Mesendoderm (in vitro differentiated cells): ENCODE measurements at regions not wholly inside any gene's neighbourhood (a gene's known extent, or its start where the extent isn't known, plus 50 kb on each side); places are given as distances from the start of the nearest gene placed in this dataset.
"Not testable (repeated sequence)": the region's sequence is repeated elsewhere in the genome, so short reads cannot be mapped to it uniquely, and the experiment has no call there.

Experiments used
- DNase-seq: peaks from one replicate; pipeline ENCODE4 v3.0.0; 2013
- H2AK5ac ChIP-seq: 2 replicates; pipeline ENCODE4 v1.6.1; 2013; ENCODE audit warnings: low read length, inconsistent platforms
- H2BK120ac ChIP-seq: 2 replicates; pipeline ENCODE4 v1.6.1; 2013; ENCODE audit warnings: low read depth, mild to moderate bottlenecking, low read length, moderate library complexity, mixed read lengths
- H2BK15ac ChIP-seq: replicated peaks from 2 replicates; pipeline ENCODE4 v1.6.1; 2013; ENCODE audit warnings: low read depth, mild to moderate bottlenecking, moderate library complexity
- H2BK5ac ChIP-seq: 2 replicates; pipeline ENCODE4 v1.6.1; 2013; ENCODE audit warnings: low read length, inconsistent platforms
- H3K18ac ChIP-seq: 2 replicates; pipeline ENCODE4 v1.6.1; 2013; ENCODE audit warnings: mild to moderate bottlenecking, low read length, mixed read lengths
- H3K23ac ChIP-seq: one replicate; pipeline ENCODE4 v1.6.1; 2013; ENCODE audit warnings: low read length
- H3K27ac ChIP-seq: 2 replicates; pipeline ENCODE4 v1.5.1; 2013; ENCODE audit warnings: low read depth, mild to moderate bottlenecking, inconsistent platforms, low read length, moderate library complexity
- H3K27me3 ChIP-seq: 2 replicates; pipeline ENCODE4 v1.6.1; 2013; ENCODE audit warnings: low read length, control low read depth, mild to moderate bottlenecking, inconsistent platforms; ENCODE audit not compliant: insufficient read depth, poor library complexity
- H3K36me3 ChIP-seq: 2 replicates; pipeline ENCODE4 v1.6.1; 2013; ENCODE audit warnings: low read length, inconsistent platforms; ENCODE audit not compliant: control insufficient read depth, insufficient read depth
- H3K4ac ChIP-seq: one replicate; pipeline ENCODE4 v1.6.1; 2013; ENCODE audit warnings: low read depth, mild to moderate bottlenecking, low read length, moderate library complexity
- H3K4me1 ChIP-seq: 2 replicates; pipeline ENCODE4 v1.6.1; 2013; ENCODE audit warnings: low read depth, low read length, inconsistent platforms; ENCODE audit not compliant: control insufficient read depth
- H3K4me2 ChIP-seq: 2 replicates; pipeline ENCODE4 v1.6.1; 2013; ENCODE audit warnings: low read length
- H3K4me3 ChIP-seq: 2 replicates; pipeline ENCODE4 v1.5.1; 2013; ENCODE audit warnings: mild to moderate bottlenecking, low read length
- H3K56ac ChIP-seq: one replicate; pipeline ENCODE4 v1.6.1; 2013; ENCODE audit warnings: low read length
- H3K79me1 ChIP-seq: 2 replicates; pipeline ENCODE4 v1.6.1; 2013; ENCODE audit warnings: low read length, inconsistent platforms
- H3K79me2 ChIP-seq: 2 replicates; pipeline ENCODE4 v1.6.1; 2013; ENCODE audit warnings: mild to moderate bottlenecking, low read length; ENCODE audit not compliant: control insufficient read depth, insufficient read depth
- H3K9ac ChIP-seq: 2 replicates; pipeline ENCODE4 v1.6.1; 2013; ENCODE audit warnings: low read length, inconsistent platforms
- H4K5ac ChIP-seq: one replicate; pipeline ENCODE4 v1.6.1; 2013; ENCODE audit warnings: low read length
- H4K8ac ChIP-seq: one replicate; pipeline ENCODE4 v1.6.1; 2013; ENCODE audit warnings: low read depth, mild to moderate bottlenecking, control low read depth, low read length, moderate library complexity
- WGBS: extraction: QIAGEN DNeasy Blood & Tissue Kit; methylation state at CpG from one replicate; pipeline ENCODE4 v1.1.7; 2013; ENCODE audit warnings: low lambda C conversion rate, missing lambda C conversion rate; ENCODE audit not compliant: insufficient coverage; ENCODE audit errors: extremely low coverage; 5-methylcytosine and 5-hydroxymethylcytosine counted together

DNA sequence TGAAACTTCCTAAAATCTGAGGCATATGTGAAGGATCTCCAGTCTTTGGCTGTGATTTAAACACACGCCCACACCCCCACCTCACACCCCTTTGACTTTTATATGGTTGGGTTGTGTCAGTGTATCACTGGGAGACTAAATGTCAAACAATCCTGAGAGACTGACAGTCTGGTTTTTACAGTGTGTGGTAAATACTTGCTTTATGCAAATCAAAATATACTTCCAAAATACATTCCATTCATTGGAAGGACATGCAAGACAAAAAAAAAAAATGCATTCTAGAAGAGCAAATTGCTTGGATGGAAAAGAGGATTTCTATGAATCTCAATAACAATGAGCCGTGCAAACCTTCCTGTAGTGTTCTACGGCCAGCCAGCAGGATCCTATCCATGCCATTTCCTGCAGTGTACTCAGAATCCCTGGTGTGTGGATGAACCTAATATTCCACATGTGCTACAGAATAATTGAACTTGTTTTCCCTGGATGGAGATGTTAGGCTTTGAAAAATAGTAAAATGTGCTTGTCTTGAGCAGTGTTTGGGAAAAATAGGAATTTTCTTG is 602.1 kb upstream of the GOT2 start:
- Histone ChIP-seq H2AK5ac (no peak overlapping the region), H2BK15ac (no peak overlapping the region), H3K18ac (no peak overlapping the region), H3K27ac (no peak overlapping the region), H3K56ac (no peak overlapping the region), H4K8ac (no peak overlapping the region), H3K4me3 (no peak overlapping the region), H3K79me1 (no peaks in the 10 kb centered on the region), H3K36me3 (no peaks in the 10 kb centered on the region), H3K4ac (no peak overlapping the region), H3K4me1 (peaks cover 1% of the 10 kb centered on the region), H3K27me3 (no peaks in the 10 kb centered on the region), H2BK120ac (no peak overlapping the region), H3K9ac (no peak overlapping the region), H2BK5ac (no peak overlapping the region), H3K4me2 (no peak overlapping the region), H3K79me2 (no peaks in the 10 kb centered on the region), H3K23ac (no peak overlapping the region), H4K5ac (no peak overlapping the region)
- no peak for DNase-seq
- WGBS = no CpG with 5 or more reads among the region's 3 CpGs

DNA sequence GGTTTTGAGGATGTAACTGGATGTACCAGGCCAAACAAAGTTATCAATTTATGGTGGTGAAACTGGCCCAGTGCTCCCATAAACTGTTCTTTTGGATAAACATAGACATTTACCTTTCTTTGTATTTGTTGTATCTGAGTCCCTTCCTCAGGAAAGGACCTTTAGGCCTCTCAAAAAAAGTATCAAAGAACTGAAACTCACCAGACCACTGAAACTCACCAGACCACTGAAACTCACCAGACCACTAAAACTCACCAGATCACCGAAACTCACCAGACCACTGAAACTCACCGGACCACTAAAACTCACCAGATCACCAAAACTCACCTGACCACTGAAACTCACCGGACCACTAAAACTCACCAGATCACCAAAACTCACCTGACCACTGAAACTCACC is 597.6 kb upstream of the GOT2 start:
- not testable (repeated sequence) for H2BK15ac ChIP-seq, H3K56ac ChIP-seq, H4K5ac ChIP-seq, H3K4me3 ChIP-seq, H3K4ac ChIP-seq, H2BK5ac ChIP-seq, H3K27ac ChIP-seq, H3K23ac ChIP-seq, H3K27me3 ChIP-seq, H2BK120ac ChIP-seq, DNase-seq, H2AK5ac ChIP-seq, H3K4me2 ChIP-seq, H3K18ac ChIP-seq, H3K79me2 ChIP-seq, H3K79me1 ChIP-seq, H3K36me3 ChIP-seq, H3K4me1 ChIP-seq, H3K9ac ChIP-seq, H4K8ac ChIP-seq
- WGBS = no CpG with 5 or more reads among the region's 3 CpGs

DNA sequence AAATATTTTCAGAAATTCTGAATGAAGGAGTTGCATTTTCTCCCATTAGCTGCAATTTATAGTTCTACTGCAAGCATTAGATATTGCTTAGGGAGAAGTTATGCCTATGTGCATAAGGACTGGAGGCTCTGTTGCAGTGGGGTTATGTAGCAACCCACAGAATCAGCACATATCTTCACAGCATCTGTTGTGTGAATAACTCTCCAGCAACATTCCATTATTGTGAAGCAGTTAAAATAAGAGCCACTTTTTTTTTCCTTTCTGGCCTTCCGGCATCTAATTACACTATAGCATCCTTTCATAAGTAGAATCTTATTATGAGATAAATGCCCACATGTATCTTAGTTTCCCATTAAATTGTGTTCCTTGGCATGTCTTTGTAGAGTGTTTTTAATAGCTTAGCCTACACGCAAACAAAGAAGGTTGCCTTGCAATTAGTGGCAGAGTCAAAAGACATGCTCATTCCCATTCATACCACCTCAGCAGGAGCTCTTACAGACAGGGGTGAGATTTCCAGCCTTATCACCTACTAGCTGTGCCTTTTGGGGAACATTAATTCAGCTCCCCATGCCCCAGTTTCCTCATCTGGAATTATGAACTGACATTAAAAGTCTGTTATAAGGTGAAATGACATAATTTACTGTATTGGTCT is 596.0 kb upstream of the GOT2 start:
- Histone ChIP-seq H3K9ac (no peak overlapping the region), H2AK5ac (no peak overlapping the region), H2BK15ac (no peak overlapping the region), H3K18ac (peak overlapping the region; percentile 80), H3K23ac (no peak overlapping the region), H2BK5ac (no peak overlapping the region), H3K36me3 (no peaks in the 10 kb centered on the region), H3K56ac (no peak overlapping the region), H3K4me3 (no peak overlapping the region), H3K27ac (no peak overlapping the region), H3K79me1 (no peaks in the 10 kb centered on the region), H3K4ac (no peak overlapping the region), H4K5ac (no peak overlapping the region), H3K79me2 (no peaks in the 10 kb centered on the region), H4K8ac (no peak overlapping the region), H3K27me3 (no peaks in the 10 kb centered on the region), H3K4me1 (peaks cover 1% of the 10 kb centered on the region), H3K4me2 (no peak overlapping the region), H2BK120ac (no peak overlapping the region)
- peak; percentile 86 for DNase-seq
- no CpG with 5 or more reads among the region's 2 CpGs for WGBS

DNA sequence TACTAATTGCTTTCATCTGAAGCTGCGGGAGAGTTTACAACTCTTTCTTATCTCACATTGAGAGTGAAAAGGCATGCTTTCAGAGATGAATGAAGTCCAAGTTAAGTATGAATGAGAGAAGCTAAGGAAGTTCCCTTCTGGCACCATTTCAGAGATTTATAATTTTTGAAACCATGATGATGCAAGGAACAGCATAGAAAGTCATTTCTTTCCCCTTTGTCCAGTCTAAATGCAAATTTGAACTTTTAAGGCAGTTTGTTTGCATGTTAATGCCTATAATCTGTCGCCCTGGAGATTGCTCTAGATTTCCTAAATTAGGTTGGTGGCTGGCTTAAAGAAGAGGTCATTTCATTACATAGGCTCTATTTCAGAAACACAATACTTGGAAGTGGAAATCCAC is 594.8 kb upstream of the GOT2 start:
- Histone ChIP-seq H3K4ac (no peak overlapping the region), H3K4me3 (no peak overlapping the region), H3K79me1 (no peaks in the 10 kb centered on the region), H3K36me3 (no peaks in the 10 kb centered on the region), H2BK5ac (no peak overlapping the region), H4K8ac (no peak overlapping the region), H3K79me2 (no peaks in the 10 kb centered on the region), H3K4me2 (no peak overlapping the region), H2AK5ac (no peak overlapping the region), H2BK15ac (peak overlapping the region; percentile 59), H2BK120ac (no peak overlapping the region), H3K4me1 (peaks cover 1% of the 10 kb centered on the region), H3K56ac (no peak overlapping the region), H3K9ac (no peak overlapping the region), H3K18ac (no peak overlapping the region), H4K5ac (no peak overlapping the region), H3K27me3 (no peaks in the 10 kb centered on the region), H3K27ac (no peak overlapping the region), H3K23ac (no peak overlapping the region)
- no CpG with 5 or more reads among the region's 2 CpGs for WGBS
- no peak for DNase-seq

DNA sequence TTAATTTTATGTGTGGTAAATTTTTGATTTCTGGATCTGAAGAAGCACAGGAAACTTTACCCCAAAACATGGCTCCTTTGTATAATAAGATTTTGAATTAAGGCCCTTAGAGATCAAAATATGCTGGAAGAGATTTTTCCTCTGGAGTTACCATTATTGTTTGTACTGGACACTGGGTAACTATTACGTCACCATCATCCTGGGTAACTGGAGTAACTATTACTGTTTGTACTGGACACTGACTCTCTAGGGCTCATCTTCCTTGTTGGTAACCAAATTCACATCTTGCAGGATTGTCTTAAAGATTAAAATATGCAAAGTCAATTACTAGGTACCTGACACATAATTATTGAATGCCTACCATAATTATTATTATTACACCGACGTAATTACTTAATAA is 593.8 kb upstream of the GOT2 start:
- Histone ChIP-seq H3K79me1 (no peaks in the 10 kb centered on the region), H2BK5ac (no peak overlapping the region), H3K79me2 (no peaks in the 10 kb centered on the region), H3K27ac (no peak overlapping the region), H3K9ac (no peak overlapping the region), H4K5ac (no peak overlapping the region), H4K8ac (no peak overlapping the region), H3K4me2 (no peak overlapping the region), H3K18ac (no peak overlapping the region), H3K4me1 (peaks cover 1% of the 10 kb centered on the region), H3K56ac (no peak overlapping the region), H2AK5ac (no peak overlapping the region), H2BK15ac (no peak overlapping the region), H3K36me3 (no peaks in the 10 kb centered on the region), H3K4me3 (no peak overlapping the region), H3K23ac (no peak overlapping the region), H2BK120ac (no peak overlapping the region), H3K27me3 (no peaks in the 10 kb centered on the region), H3K4ac (no peak overlapping the region)
- no peak for DNase-seq
- WGBS = 100% methylated on average over 2 of the region's 3 CpGs

DNA sequence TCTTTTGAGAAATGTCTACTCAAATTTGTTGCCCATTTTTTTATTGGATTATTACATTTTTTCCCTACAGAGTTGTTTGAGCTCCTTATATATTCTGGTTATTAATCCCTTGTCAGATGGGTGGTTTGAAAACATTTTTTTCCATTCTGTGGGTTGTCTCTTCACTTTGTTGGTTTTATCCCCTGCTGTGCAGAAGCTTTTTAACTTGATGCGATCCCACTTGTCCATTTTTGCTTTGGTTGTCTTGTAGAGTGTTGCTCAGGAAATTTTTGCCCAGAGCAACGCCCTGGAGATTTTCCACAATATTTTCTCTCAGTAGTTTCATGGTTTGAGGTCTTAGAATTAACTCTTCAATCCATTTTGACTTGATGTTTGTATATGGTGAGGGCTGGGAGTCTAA is 592.8 kb upstream of the GOT2 start:
- Histone ChIP-seq H3K4me3 (no peak overlapping the region), H4K5ac (no peak overlapping the region), H3K27me3 (no peaks in the 10 kb centered on the region), H3K18ac (no peak overlapping the region), H2AK5ac (no peak overlapping the region), H3K79me2 (no peaks in the 10 kb centered on the region), H3K27ac (no peak overlapping the region), H3K23ac (no peak overlapping the region), H3K56ac (no peak overlapping the region), H3K79me1 (no peaks in the 10 kb centered on the region), H2BK15ac (no peak overlapping the region), H3K4ac (no peak overlapping the region), H2BK5ac (no peak overlapping the region), H4K8ac (no peak overlapping the region), H3K36me3 (no peaks in the 10 kb centered on the region), H2BK120ac (no peak overlapping the region), H3K9ac (no peak overlapping the region), H3K4me2 (no peak overlapping the region), H3K4me1 (peaks cover 1% of the 10 kb centered on the region)
- no CpG with 5 or more reads among the region's 2 CpGs for WGBS
- DNase-seq = no peak
